Left ventricle myocardium inferior (tissue), 1 donor: ENCODE measurements at regions not wholly inside any gene's neighbourhood (a gene's known extent, or its start where the extent isn't known, plus 50 kb on each side); places are given as distances from the start of the nearest gene placed in this dataset.
"Not testable (repeated sequence)": the region's sequence is repeated elsewhere in the genome, so short reads cannot be mapped to it uniquely, and the experiment has no call there.

Experiments used
- DNase-seq: peaks from one replicate; pipeline ENCODE4 v3.0.0-alpha.2; 2020
- H3K27ac ChIP-seq: fragments of 200-600 bp; replicated peaks from 2 replicates; pipeline ENCODE4 v1.8.0; 2021
- H3K27me3 ChIP-seq: fragments of 200-600 bp; 2 replicates; pipeline ENCODE4 v1.8.0; 2021; ENCODE audit warnings: low read depth
- H3K36me3 ChIP-seq: fragments of 200-600 bp; 2 replicates; pipeline ENCODE4 v1.8.0; 2021
- H3K4me1 ChIP-seq: fragments of 200-600 bp; 2 replicates; pipeline ENCODE4 v1.8.0; 2021
- H3K4me3 ChIP-seq: fragments of 200-600 bp; 2 replicates; pipeline ENCODE4 v1.8.0; 2021; ENCODE audit warnings: mild to moderate bottlenecking, moderate library complexity
- H3K9me3 ChIP-seq: fragments of 200-600 bp; replicated peaks from 2 replicates; pipeline ENCODE4 v1.8.0; 2021
- intact Hi-C: fragments of 100-400 bp; cut with micrococcal nuclease; formaldehyde crosslinking; loops from one replicate; pipeline ENCODE4 v1.11.0; 2022
- TF ChIP-seq, protein P1 (sequence below): fragments of 200-600 bp; IDR thresholded peaks from 2 replicates; pipeline ENCODE4 v1.8.0; 2021; ENCODE audit warnings: antibody characterized with exemption, mild to moderate bottlenecking, borderline replicate concordance
- donor health status: DM: no; HTN: yes; CAD: no; lungs with severe emphysema.

- Histone ChIP-seq H3K9me3 (no peaks in the 10 kb centered on the region), H3K36me3 (no peaks in the 10 kb centered on the region), H3K27me3 (peaks cover 44% of the 10 kb centered on the region), H3K27ac (no peak overlapping the region), H3K4me3 (no peak overlapping the region), H3K4me1 (no peaks in the 10 kb centered on the region)
- intact Hi-C loops = no loop called here
- TF ChIP-seq, protein P1, sequence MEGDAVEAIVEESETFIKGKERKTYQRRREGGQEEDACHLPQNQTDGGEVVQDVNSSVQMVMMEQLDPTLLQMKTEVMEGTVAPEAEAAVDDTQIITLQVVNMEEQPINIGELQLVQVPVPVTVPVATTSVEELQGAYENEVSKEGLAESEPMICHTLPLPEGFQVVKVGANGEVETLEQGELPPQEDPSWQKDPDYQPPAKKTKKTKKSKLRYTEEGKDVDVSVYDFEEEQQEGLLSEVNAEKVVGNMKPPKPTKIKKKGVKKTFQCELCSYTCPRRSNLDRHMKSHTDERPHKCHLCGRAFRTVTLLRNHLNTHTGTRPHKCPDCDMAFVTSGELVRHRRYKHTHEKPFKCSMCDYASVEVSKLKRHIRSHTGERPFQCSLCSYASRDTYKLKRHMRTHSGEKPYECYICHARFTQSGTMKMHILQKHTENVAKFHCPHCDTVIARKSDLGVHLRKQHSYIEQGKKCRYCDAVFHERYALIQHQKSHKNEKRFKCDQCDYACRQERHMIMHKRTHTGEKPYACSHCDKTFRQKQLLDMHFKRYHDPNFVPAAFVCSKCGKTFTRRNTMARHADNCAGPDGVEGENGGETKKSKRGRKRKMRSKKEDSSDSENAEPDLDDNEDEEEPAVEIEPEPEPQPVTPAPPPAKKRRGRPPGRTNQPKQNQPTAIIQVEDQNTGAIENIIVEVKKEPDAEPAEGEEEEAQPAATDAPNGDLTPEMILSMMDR = no peak
- DNase-seq = no peak
Measured at GRCh38 chr20:51931371-51931781, 129.1 kb upstream of the SALL4 start.

- Histone ChIP-seq H3K4me3 (no peak overlapping the region), H3K36me3 (no peaks in the 10 kb centered on the region), H3K27me3 (peaks cover 44% of the 10 kb centered on the region), H3K4me1 (no peaks in the 10 kb centered on the region), H3K9me3 (no peaks in the 10 kb centered on the region), H3K27ac (no peak overlapping the region)
- TF ChIP-seq, protein P1 = no peak
- DNase-seq = no peak
- intact Hi-C loops = no loop called here
Measured at GRCh38 chr20:51930775-51931174, 128.5 kb upstream of the SALL4 start.

- peaks cover 39% of the 10 kb centered on the region for H3K27me3 ChIP-seq
- no peaks in the 10 kb centered on the region for H3K4me1 ChIP-seq
- no peak for DNase-seq
- TF ChIP-seq, protein P1 = no peak
- intact Hi-C loops = no loop called here
- H3K9me3 ChIP-seq = no peaks in the 10 kb centered on the region
- no peak overlapping the region for H3K4me3 ChIP-seq
- no peak overlapping the region for H3K27ac ChIP-seq
- H3K36me3 ChIP-seq = no peaks in the 10 kb centered on the region
Measured at GRCh38 chr20:51928931-51929330, 126.6 kb upstream of the SALL4 start.

- DNase-seq, H3K9me3 ChIP-seq, H3K36me3 ChIP-seq, intact Hi-C loops, H3K4me3 ChIP-seq, H3K27ac ChIP-seq, H3K4me1 ChIP-seq: not testable (repeated sequence)
- peaks cover 30% of the 10 kb centered on the region for H3K27me3 ChIP-seq
Measured at GRCh38 chr20:51927970-51928369, 125.6 kb upstream of the SALL4 start.

DNA sequence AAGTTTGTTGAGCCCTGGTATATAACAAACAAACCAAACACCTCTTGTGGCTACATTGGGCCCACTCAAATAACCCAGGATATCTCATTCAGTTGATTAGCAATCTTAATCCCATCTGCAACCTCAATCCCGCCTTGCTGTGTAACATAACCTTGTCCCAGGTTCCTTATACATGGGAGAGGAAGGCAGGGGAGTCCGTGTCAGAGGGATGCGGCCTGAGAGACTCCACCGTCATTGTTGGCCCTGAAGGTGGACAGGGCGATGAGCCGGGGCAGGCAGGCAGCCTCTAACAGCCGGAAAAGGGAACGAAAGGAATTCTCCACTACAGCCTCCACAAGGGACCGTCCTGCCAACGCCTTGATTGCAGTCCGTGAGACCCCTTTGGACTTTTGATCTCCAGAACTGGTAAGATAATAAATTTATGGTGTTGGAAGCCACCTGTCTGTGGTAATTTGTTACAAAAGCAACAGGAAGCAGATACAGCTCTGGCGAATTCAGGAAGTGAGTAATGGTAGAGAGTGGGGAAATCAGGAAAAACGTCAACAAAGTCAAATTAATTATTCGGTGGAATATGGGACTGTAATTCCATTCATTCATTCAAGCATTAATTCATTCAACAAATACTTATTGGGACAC is 124.5 kb upstream of the SALL4 start:
- Histone ChIP-seq H3K4me3 (no peak overlapping the region), H3K27me3 (peaks cover 18% of the 10 kb centered on the region), H3K4me1 (no peaks in the 10 kb centered on the region), H3K27ac (no peak overlapping the region), H3K9me3 (no peaks in the 10 kb centered on the region), H3K36me3 (no peaks in the 10 kb centered on the region)
- intact Hi-C loops = no loop called here
- TF ChIP-seq, protein P1 = no peak
- no peak for DNase-seq

GRCh38 chr20:51924509-51924908 is 122.2 kb upstream of the SALL4 start:
- H3K4me3 ChIP-seq = no peak overlapping the region
- no peaks in the 10 kb centered on the region for H3K9me3 ChIP-seq
- no peaks in the 10 kb centered on the region for H3K36me3 ChIP-seq
- intact Hi-C loops = no loop called here
- H3K27me3 ChIP-seq = peaks cover 5% of the 10 kb centered on the region
- no peaks in the 10 kb centered on the region for H3K4me1 ChIP-seq
- H3K27ac ChIP-seq = no peak overlapping the region
- TF ChIP-seq, protein P1 = no peak
- DNase-seq = no peak
